Endothelial cell of umbilical vein (primary cell): ENCODE measurements at regions not wholly inside any gene's neighbourhood (a gene's known extent, or its start where the extent isn't known, plus 50 kb on each side); places are given as distances from the start of the nearest gene placed in this dataset.

ENCODE experiments used
- BruUV-seq: library from RNA; stranded (reverse); fragments of 400-500 nt; replicated peaks from 2 replicates; lab custom pipeline; 2021; lab: Mats Ljungman, UMichigan
- CTCF ChIA-PET: fragments of 300-600, 350-600 bp; sonication (Branson Sonifier 250); formaldehyde crosslinking; loops from one replicate; lab custom pipeline; 2021; ENCODE audit warnings: antibody characterized with exemption, inconsistent platforms; lab: Charles Lee
- POLR2A ChIA-PET: fragments of 300-600, 350-600 bp; sonication (Branson Sonifier 250); formaldehyde crosslinking; loops from one replicate; lab custom pipeline; 2021; ENCODE audit warnings: antibody characterized with exemption, inconsistent platforms; lab: Charles Lee
- DNase-seq: peaks from one replicate; pipeline ENCODE4 v3.0.0-alpha.2; 2011; ENCODE audit warnings: low read depth, low spot score
- FAIRE-seq: peaks from 2 replicates; lab custom pipeline; 2011; peaks lifted over from hg19 to GRCh38; lab: Jason Lieb, UNC
- H2AFZ ChIP-seq: 2 replicates; pipeline ENCODE4 v1.6.0; 2012; ENCODE audit warnings: low read depth, low read length, control low read depth, inconsistent platforms
- H3K27ac ChIP-seq: 2 replicates; pipeline ENCODE4 v1.5.1; 2011; ENCODE audit warnings: low read depth, mild to moderate bottlenecking, control low read depth, low read length, moderate library complexity; ENCODE audit not compliant: insufficient read depth
- H3K27me3 ChIP-seq, 2 experiments: 2 replicates each; pipeline versions ENCODE4 v1.6.0 to v1.6.1; 2011; ENCODE audit warnings: low read length in 2 of 2, mixed read lengths in 1 of 2; ENCODE audit not compliant: control insufficient read depth in 2 of 2, insufficient read depth in 2 of 2
- H3K36me3 ChIP-seq, 2 experiments: 2 replicates in 1 of 2; 3 replicates in 1 of 2; pipeline ENCODE4 v1.5.1; 2011; ENCODE audit warnings: low read length in 2 of 2, mild to moderate bottlenecking in 1 of 2, moderate library complexity in 1 of 2; ENCODE audit not compliant: control insufficient read depth in 2 of 2, insufficient read depth in 2 of 2; ENCODE audit errors: extremely low read depth in 1 of 2
- H3K4me1 ChIP-seq: 3 replicates; pipeline ENCODE4 v1.5.1; 2011; ENCODE audit warnings: mild to moderate bottlenecking, low read length; ENCODE audit not compliant: control insufficient read depth, insufficient read depth; ENCODE audit errors: extremely low read depth
- H3K4me2 ChIP-seq: 2 replicates; pipeline ENCODE4 v1.6.1; 2011; ENCODE audit warnings: low read length, control low read depth, mixed read lengths; ENCODE audit not compliant: insufficient read depth
- H3K4me3 ChIP-seq, 3 experiments: fragments of 200-600 bp in 1 of 3; sonication (generic), shearing (Covaris generic) in 1 of 3; replicated peaks in 1 of 3; 2 replicates each; pipeline ENCODE4 v1.5.1; 2011 to 2016; ENCODE audit warnings: control low read depth in 3 of 3, low read length in 3 of 3, mild to moderate bottlenecking in 2 of 3, inconsistent platforms in 1 of 3, low read depth in 1 of 3, moderate library complexity in 1 of 3; ENCODE audit not compliant: insufficient read depth in 1 of 3
- H3K79me2 ChIP-seq: 2 replicates; pipeline ENCODE4 v1.6.0; 2012; ENCODE audit warnings: low read length, inconsistent platforms; ENCODE audit not compliant: control insufficient read depth, insufficient read depth
- H3K9ac ChIP-seq: replicated peaks from 2 replicates; pipeline ENCODE3; 2011; ENCODE audit warnings: low read length, control low read depth; ENCODE audit not compliant: insufficient read depth; ENCODE audit errors: extremely low read depth
- H3K9me1 ChIP-seq: replicated peaks from 3 replicates; pipeline ENCODE4 v1.6.0; 2011; ENCODE audit warnings: mild to moderate bottlenecking, low read length; ENCODE audit not compliant: control insufficient read depth, insufficient read depth; ENCODE audit errors: extremely low read depth
- H3K9me3 ChIP-seq: replicated peaks from 2 replicates; pipeline ENCODE4 v1.5.1; 2012; ENCODE audit warnings: low read length, inconsistent platforms; ENCODE audit not compliant: control insufficient read depth, insufficient read depth
- H4K20me1 ChIP-seq: replicated peaks from 2 replicates; pipeline ENCODE3; 2011; ENCODE audit warnings: mild to moderate bottlenecking, low read length; ENCODE audit not compliant: control insufficient read depth, insufficient read depth; ENCODE audit errors: extremely low read depth
- EZH2 ChIP-seq: IDR thresholded peaks from 2 replicates; pipeline ENCODE4 v1.6.1; 2012; ENCODE audit warnings: borderline replicate concordance, low read depth, mild to moderate bottlenecking, moderate library complexity, low read length, inconsistent platforms; ENCODE audit not compliant: severe bottlenecking
- FOS ChIP-seq: IDR thresholded peaks from 2 replicates; pipeline ENCODE4 v1.6.1; 2011; ENCODE audit warnings: mild to moderate bottlenecking, low read length, moderate library complexity, borderline replicate concordance; ENCODE audit not compliant: insufficient read depth
- GATA2 ChIP-seq: IDR thresholded peaks from 2 replicates; pipeline ENCODE4 v1.7.0; 2011; ENCODE audit warnings: low read depth, mild to moderate bottlenecking, moderate library complexity, mixed read lengths, low read length; ENCODE audit not compliant: insufficient read length, insufficient read depth
- JUN ChIP-seq: IDR thresholded peaks from 2 replicates; pipeline ENCODE4 v1.6.1; 2011; ENCODE audit warnings: borderline replicate concordance, low read depth; ENCODE audit not compliant: insufficient read length, insufficient read depth
- MYC ChIP-seq: IDR thresholded peaks from one replicate; pipeline ENCODE4 v1.6.1; 2011; ENCODE audit warnings: mild to moderate bottlenecking, low read depth, low read length
- POLR2AphosphoS5 ChIP-seq: IDR thresholded peaks from 2 replicates; pipeline ENCODE4 v1.6.1; 2012; ENCODE audit warnings: low read depth, mild to moderate bottlenecking, control low read depth, low read length, moderate library complexity; ENCODE audit not compliant: insufficient read depth
- dilution Hi-C: fragments of 300-500 bp; cut with MboI; formaldehyde crosslinking; loops from one replicate; pipeline ENCODE4 v1.15.0; 2019; ENCODE audit warnings: low sequenced_read_pairs; ENCODE audit not compliant: extremely low pct_ligation_motif_present
- intact Hi-C: fragments of 100-400 bp; cut with micrococcal nuclease; formaldehyde crosslinking; loops from one replicate; pipeline ENCODE4 v1.10.0; 2022
- TF ChIP-seq, protein P1 (sequence below), 2 donors: IDR thresholded peaks; 1 replicate in 1 of 2; 2 replicates in 1 of 2; pipeline ENCODE4 v1.5.1; 2011; ENCODE audit warnings: low read length in 2 of 2, mild to moderate bottlenecking in 2 of 2, moderate library complexity in 2 of 2, control low read depth in 1 of 2, inconsistent platforms in 1 of 2, low read depth in 1 of 2; ENCODE audit not compliant: insufficient read depth in 1 of 2; ENCODE audit errors: extremely low read depth in 1 of 2
- TF ChIP-seq, protein P2 (sequence below): IDR thresholded peaks from 2 replicates; pipeline ENCODE4 v1.6.1; 2011; ENCODE audit not compliant: insufficient read depth, insufficient read length

DNA sequence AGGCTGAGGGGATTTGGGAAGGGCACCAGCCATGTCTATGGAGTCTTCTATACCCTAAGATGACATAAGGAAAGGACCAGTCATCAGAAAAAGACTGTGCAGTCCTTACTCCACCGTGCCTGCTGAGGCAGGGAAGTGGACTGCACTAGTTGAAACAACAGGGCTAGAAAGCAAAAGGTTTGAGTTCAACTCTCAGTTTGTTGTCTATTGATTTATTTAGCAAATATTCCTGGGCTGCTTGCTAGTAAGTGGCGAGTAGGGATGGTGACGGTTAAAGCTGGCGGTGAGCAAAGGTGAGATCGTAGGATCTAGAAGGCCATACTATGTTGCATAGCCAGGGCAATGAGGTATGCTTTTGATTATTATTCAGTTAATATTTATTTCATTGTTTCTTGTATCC lies 110.1 kb downstream of the SMIM20 start:
- no peak for TF ChIP-seq POLR2AphosphoS5
- no peak for TF ChIP-seq FOS
- TF ChIP-seq GATA2 = no peak
- TF ChIP-seq JUN = no peak
- TF ChIP-seq EZH2 = no peak
- TF ChIP-seq, protein P1, sequence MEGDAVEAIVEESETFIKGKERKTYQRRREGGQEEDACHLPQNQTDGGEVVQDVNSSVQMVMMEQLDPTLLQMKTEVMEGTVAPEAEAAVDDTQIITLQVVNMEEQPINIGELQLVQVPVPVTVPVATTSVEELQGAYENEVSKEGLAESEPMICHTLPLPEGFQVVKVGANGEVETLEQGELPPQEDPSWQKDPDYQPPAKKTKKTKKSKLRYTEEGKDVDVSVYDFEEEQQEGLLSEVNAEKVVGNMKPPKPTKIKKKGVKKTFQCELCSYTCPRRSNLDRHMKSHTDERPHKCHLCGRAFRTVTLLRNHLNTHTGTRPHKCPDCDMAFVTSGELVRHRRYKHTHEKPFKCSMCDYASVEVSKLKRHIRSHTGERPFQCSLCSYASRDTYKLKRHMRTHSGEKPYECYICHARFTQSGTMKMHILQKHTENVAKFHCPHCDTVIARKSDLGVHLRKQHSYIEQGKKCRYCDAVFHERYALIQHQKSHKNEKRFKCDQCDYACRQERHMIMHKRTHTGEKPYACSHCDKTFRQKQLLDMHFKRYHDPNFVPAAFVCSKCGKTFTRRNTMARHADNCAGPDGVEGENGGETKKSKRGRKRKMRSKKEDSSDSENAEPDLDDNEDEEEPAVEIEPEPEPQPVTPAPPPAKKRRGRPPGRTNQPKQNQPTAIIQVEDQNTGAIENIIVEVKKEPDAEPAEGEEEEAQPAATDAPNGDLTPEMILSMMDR (IDR thresholded peaks at IDR 0.05; ENCODE audit: extremely low read depth in 1 of 2, insufficient read depth in 1 of 2, low read depth in 1 of 2, low read length in 2 of 2) = no peak
- TF ChIP-seq, protein P2, sequence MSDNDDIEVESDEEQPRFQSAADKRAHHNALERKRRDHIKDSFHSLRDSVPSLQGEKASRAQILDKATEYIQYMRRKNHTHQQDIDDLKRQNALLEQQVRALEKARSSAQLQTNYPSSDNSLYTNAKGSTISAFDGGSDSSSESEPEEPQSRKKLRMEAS = no peak
- no peak for TF ChIP-seq MYC

More for the DNA sequence above, 110.1 kb downstream of the SMIM20 start:
- no peaks in the 10 kb centered on the region for H3K9me3 ChIP-seq
- H3K79me2 ChIP-seq = no peaks in the 10 kb centered on the region
- no peak overlapping the region for H3K4me3 ChIP-seq
- intact Hi-C loops = no loop called here
- no peak overlapping the region for H3K4me2 ChIP-seq
- no peaks in the 10 kb centered on the region for H3K9me1 ChIP-seq
- no peak overlapping the region for H3K9ac ChIP-seq
- ChIA-PET POLR2A (no interaction called here), CTCF (no interaction called here)
- no peaks in the 10 kb centered on the region for H3K36me3 ChIP-seq
- DNase-seq (no peak), FAIRE-seq (no peak)
- H3K4me1 ChIP-seq = peaks cover 5% of the 10 kb centered on the region
- no TSS peak for BruUV-seq
- H3K27ac ChIP-seq = no peak overlapping the region
- dilution Hi-C loops = no loop called here
- H4K20me1 ChIP-seq = no peaks in the 10 kb centered on the region
- H2AFZ ChIP-seq = no peak overlapping the region
- H3K27me3 ChIP-seq = peaks cover 0 to 4% of the 10 kb centered on the region in 2 experiments
